GM12878 (cell line): ENCODE measurements at regions not wholly inside any gene's neighbourhood (a gene's known extent, or its start where the extent isn't known, plus 50 kb on each side); places are given as distances from the start of the nearest gene placed in this dataset.

Experiments used
- CBFB ChIP-seq: IDR thresholded peaks from 2 replicates; pipeline ENCODE4 v1.6.1; 2016; ENCODE audit warnings: antibody characterized with exemption, low read depth
- EP300 ChIP-seq, 2 experiments: fragments of 150-350 bp in 1 of 2; IDR thresholded peaks; 2 replicates each; pipeline ENCODE4 v1.6.1; 2011 to 2012; ENCODE audit warnings: low read depth in 2 of 2, low read length in 2 of 2, borderline replicate concordance in 1 of 2, improper control_type of control experiment in 1 of 2, inconsistent platforms in 1 of 2; ENCODE audit not compliant: control insufficient read depth in 1 of 2
- MYC ChIP-seq: IDR thresholded peaks from 2 replicates; pipeline ENCODE4 v1.6.1; 2011; ENCODE audit warnings: mild to moderate bottlenecking, low read length, moderate library complexity, inconsistent platforms; ENCODE audit not compliant: insufficient read depth, insufficient replicate concordance, insufficient read length, severe bottlenecking
- ZBED1 ChIP-seq: IDR thresholded peaks from 2 replicates; pipeline ENCODE4 v1.6.1; 2016; ENCODE audit warnings: borderline replicate concordance

GRCh38 chr5:12636209-12636608 lies 732.0 kb upstream of the CTNND2 start:
- no peak for TF ChIP-seq EP300 (IDR thresholded peaks at IDR 0.05; ENCODE audit: borderline replicate concordance in 1 of 2, control insufficient read depth in 1 of 2, low read depth in 2 of 2, low read length in 2 of 2)
- TF ChIP-seq MYC, result no peak
- TF ChIP-seq CBFB, result no peak
- TF ChIP-seq ZBED1, result no peak
